ENCODE measurements at regions not wholly inside any gene's neighbourhood (a gene's known extent, or its start where the extent isn't known, plus 50 kb on each side); places are given as distances from the start of the nearest gene placed in this dataset.
"Not testable (repeated sequence)": the region's sequence is repeated elsewhere in the genome, so short reads cannot be mapped to it uniquely, and the experiment has no call there.

DNA sequence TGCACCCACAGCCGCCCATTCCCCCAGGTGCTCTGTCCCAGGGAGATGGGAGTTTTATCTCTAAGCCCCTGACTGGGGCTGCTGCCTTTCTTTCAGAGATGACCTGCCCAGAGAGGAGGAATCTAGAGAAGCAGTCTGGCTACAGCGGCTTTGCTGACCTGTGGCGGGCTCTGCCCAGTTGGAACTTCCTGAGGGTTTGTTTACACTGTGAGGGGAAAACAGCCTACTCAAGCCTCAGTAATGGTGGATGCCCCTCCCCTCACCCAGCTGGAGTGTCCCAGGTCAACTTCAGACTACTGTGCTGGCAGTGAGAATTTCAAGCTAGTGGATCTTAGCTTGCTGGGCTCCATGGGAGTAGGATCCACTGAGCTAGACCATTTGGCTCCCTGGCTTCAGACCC is 428.6 kb upstream of the GCFC2 start:
- H3K9me1 ChIP-seq (replicated peaks; ENCODE audit: control insufficient read depth, extremely low read depth, insufficient read depth, low read length); CTCF ChIA-PET; H3K9ac ChIP-seq (replicated peaks; ENCODE audit: extremely low read depth, insufficient read depth, low read length); H3K79me2 ChIP-seq (ENCODE audit: control insufficient read depth, insufficient read depth, low read length); H3K27ac ChIP-seq (ENCODE audit: insufficient read depth, low read depth, low read length); FAIRE-seq; POLR2A ChIA-PET; H3K4me2 ChIP-seq (ENCODE audit: insufficient read depth, low read length); H3K4me1 ChIP-seq (ENCODE audit: control insufficient read depth, extremely low read depth, insufficient read depth, low read length); dilution Hi-C loops (cut with MboI; ENCODE audit: extremely low pct_ligation_motif_present, low sequenced_read_pairs); H3K27me3 ChIP-seq (ENCODE audit: control insufficient read depth in 2 of 2, insufficient read depth in 2 of 2, low read length in 2 of 2); H3K36me3 ChIP-seq (ENCODE audit: control insufficient read depth in 2 of 2, extremely low read depth in 1 of 2, insufficient read depth in 2 of 2, low read length in 2 of 2); BruUV-seq (replicated peaks); H3K4me3 ChIP-seq (replicated peaks in 1 of 3; ENCODE audit: insufficient read depth in 1 of 3, low read depth in 1 of 3, low read length in 3 of 3); intact Hi-C loops (cut with micrococcal nuclease); H3K9me3 ChIP-seq (replicated peaks; ENCODE audit: control insufficient read depth, insufficient read depth, low read length); DNase-seq (ENCODE audit: low read depth, low spot score); H4K20me1 ChIP-seq (replicated peaks; ENCODE audit: control insufficient read depth, extremely low read depth, insufficient read depth, low read length); H2AFZ ChIP-seq (ENCODE audit: low read depth, low read length): not testable (repeated sequence)

DNA sequence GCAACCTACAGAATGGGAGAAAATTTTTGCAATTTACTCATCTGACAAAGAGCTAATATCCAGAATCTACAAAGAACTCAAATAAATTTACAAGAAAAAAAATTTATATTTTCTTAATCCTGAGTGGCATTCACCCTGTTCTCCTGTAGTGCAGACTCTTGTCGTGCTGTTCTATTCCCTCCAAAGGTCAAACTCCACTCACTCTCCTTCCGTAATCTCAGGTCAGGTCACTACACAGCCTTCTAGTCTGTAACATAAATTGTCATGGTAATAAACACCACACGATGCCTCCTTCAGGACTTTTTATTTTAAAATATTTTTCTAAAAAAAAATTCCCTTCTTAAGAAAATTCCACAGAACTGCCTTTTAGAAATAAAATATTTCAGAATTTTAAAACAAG is 417.9 kb upstream of the GCFC2 start:
- Histone ChIP-seq H3K27ac (ENCODE audit: insufficient read depth, low read depth, low read length) (no peak overlapping the region), H3K4me3 (replicated peaks in 1 of 3; ENCODE audit: insufficient read depth in 1 of 3, low read depth in 1 of 3, low read length in 3 of 3) (no peak overlapping the region), H3K27me3 (ENCODE audit: control insufficient read depth in 2 of 2, insufficient read depth in 2 of 2, low read length in 2 of 2) (no peaks in the 10 kb centered on the region), H3K9ac (replicated peaks; ENCODE audit: extremely low read depth, insufficient read depth, low read length) (no peak overlapping the region), H3K4me1 (ENCODE audit: control insufficient read depth, extremely low read depth, insufficient read depth, low read length) (no peaks in the 10 kb centered on the region), H3K9me1 (replicated peaks; ENCODE audit: control insufficient read depth, extremely low read depth, insufficient read depth, low read length) (no peaks in the 10 kb centered on the region), H3K4me2 (ENCODE audit: insufficient read depth, low read length) (no peak overlapping the region), H3K79me2 (ENCODE audit: control insufficient read depth, insufficient read depth, low read length) (no peaks in the 10 kb centered on the region), H4K20me1 (replicated peaks; ENCODE audit: control insufficient read depth, extremely low read depth, insufficient read depth, low read length) (no peaks in the 10 kb centered on the region), H3K9me3 (replicated peaks; ENCODE audit: control insufficient read depth, insufficient read depth, low read length) (no peaks in the 10 kb centered on the region), H2AFZ (ENCODE audit: low read depth, low read length) (no peak overlapping the region), H3K36me3 (ENCODE audit: control insufficient read depth in 2 of 2, extremely low read depth in 1 of 2, insufficient read depth in 2 of 2, low read length in 2 of 2) (no peaks in the 10 kb centered on the region)
- no peak for DNase-seq (ENCODE audit: low read depth, low spot score)
- no TSS peak for BruUV-seq (replicated peaks)
- TF ChIP-seq, protein P1, sequence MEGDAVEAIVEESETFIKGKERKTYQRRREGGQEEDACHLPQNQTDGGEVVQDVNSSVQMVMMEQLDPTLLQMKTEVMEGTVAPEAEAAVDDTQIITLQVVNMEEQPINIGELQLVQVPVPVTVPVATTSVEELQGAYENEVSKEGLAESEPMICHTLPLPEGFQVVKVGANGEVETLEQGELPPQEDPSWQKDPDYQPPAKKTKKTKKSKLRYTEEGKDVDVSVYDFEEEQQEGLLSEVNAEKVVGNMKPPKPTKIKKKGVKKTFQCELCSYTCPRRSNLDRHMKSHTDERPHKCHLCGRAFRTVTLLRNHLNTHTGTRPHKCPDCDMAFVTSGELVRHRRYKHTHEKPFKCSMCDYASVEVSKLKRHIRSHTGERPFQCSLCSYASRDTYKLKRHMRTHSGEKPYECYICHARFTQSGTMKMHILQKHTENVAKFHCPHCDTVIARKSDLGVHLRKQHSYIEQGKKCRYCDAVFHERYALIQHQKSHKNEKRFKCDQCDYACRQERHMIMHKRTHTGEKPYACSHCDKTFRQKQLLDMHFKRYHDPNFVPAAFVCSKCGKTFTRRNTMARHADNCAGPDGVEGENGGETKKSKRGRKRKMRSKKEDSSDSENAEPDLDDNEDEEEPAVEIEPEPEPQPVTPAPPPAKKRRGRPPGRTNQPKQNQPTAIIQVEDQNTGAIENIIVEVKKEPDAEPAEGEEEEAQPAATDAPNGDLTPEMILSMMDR (IDR thresholded peaks at IDR 0.05; ENCODE audit: extremely low read depth in 1 of 2, insufficient read depth in 1 of 2, low read depth in 1 of 2, low read length in 2 of 2): no peak
- TF ChIP-seq GATA2 (IDR thresholded peaks at IDR 0.05; ENCODE audit: insufficient read depth, insufficient read length, low read depth, low read length) (no peak), POLR2A (IDR thresholded peaks at IDR 0.05; ENCODE audit: low read depth, low read length) (no peak), MYC (IDR thresholded peaks at IDR 0.05; ENCODE audit: low read depth, low read length) (no peak), EZH2 (IDR thresholded peaks at IDR 0.05; ENCODE audit: borderline replicate concordance, low read depth, low read length, severe bottlenecking) (no peak), POLR2AphosphoS5 (IDR thresholded peaks at IDR 0.05; ENCODE audit: insufficient read depth, low read depth, low read length) (no peak), JUN (IDR thresholded peaks at IDR 0.05; ENCODE audit: borderline replicate concordance, insufficient read depth, insufficient read length, low read depth) (no peak), FOS (IDR thresholded peaks at IDR 0.05; ENCODE audit: borderline replicate concordance, insufficient read depth, low read length) (no peak)
- TF ChIP-seq, protein P2, sequence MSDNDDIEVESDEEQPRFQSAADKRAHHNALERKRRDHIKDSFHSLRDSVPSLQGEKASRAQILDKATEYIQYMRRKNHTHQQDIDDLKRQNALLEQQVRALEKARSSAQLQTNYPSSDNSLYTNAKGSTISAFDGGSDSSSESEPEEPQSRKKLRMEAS (IDR thresholded peaks at IDR 0.05; ENCODE audit: insufficient read depth, insufficient read length): no peak
- no peak for FAIRE-seq
- POLR2A ChIA-PET: no interaction called here
- dilution Hi-C loops (cut with MboI; ENCODE audit: extremely low pct_ligation_motif_present, low sequenced_read_pairs) (no loop called here), intact Hi-C loops (cut with micrococcal nuclease) (no loop called here)
- CTCF ChIA-PET: no interaction called here

Measured in endothelial cell of umbilical vein (primary cell).